HG03135 (cell line): ENCODE measurements at regions not wholly inside any gene's neighbourhood (a gene's known extent, or its start where the extent isn't known, plus 50 kb on each side); places are given as distances from the start of the nearest gene placed in this dataset.

Experiments used
- ATAC-seq: cut with Tn5 transposase; IDR thresholded peaks from one replicate; pipeline ENCODE4 v1.9.1; 2021; ENCODE audit warnings: mild to moderate bottlenecking, moderate library complexity; ENCODE audit not compliant: unreplicated experiment

DNA sequence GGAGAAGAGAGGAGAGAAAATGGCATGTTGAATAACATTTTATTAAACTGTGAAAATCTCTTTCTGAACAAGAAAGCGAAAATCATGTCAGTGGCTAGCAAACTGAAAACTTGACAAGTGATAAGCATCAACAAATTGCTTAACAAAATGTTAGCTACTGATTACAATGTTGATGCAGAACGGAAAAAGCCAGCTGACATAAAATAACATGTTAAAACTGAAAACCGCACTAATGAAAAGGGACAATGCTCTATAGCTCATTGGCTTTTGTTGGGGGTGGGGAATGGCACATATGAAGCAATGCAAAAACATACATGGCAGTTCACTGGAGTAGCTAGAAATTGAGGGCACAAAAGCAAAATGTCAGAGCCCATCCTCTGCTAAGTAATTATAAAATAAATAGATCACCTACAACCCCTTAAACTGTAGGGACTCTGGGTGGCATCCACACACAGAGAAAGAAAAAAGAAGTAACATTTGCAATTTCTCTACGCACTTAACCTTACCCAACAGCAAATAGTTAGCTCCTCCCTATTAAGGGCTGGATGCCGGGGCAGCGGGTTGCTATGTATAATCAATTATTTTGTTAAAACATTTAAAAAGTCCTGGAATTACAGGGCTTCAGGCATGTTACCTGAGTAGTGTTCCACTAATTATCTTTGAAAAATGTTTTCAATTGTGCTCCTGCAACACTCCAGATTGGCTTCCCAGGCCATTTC, 129.2 kb upstream of the USP15 start:
- no peak for ATAC-seq

DNA sequence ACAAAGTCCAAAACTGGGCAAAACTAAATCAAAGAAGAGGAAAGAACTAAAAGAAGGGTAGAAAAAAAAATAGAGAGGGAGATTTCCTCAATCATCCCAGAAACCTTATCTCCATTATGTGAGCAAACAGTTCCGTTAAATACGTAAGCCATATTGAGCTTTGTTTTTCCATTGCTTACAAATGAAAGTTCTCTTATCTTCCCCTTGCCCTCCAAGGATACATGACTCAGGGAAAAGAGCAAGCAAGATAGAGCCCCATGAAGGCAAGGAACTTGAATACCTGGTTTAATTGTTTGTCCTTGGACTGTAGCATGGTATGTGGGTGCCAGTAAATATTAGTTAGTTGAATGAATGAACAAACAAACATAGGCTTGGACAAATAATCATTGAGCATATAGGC, 126.8 kb upstream of the USP15 start:
- no peak for ATAC-seq

DNA sequence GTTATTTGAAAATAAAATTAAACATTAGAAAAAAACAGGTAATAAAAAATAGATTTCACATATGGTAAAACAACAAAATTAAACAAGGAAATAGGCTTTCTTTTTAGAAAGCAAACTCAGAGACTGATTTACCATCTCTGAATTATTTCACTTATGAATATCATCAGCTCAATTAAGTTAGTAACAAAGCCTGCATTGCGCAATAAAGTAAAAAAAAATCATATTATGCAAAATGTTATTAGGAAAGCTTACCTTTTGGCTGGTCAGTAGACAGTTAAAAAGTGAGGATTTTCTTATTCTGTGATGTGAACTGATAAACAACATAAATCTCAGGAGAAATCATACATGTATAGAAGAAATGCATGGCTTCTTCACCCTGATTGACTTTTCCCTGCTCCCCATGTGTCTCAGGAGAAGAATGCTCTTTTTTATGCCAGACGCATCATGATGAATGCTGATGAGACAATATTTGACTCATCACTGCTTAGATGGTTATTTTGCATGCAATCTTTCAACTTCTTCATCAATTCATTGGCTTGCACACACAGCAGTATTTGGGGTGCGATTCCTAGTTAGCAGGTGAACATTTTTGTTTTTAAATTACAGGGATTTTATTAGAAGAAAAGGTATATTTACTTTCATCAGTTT, 124.5 kb upstream of the USP15 start:
- no peak for ATAC-seq

DNA sequence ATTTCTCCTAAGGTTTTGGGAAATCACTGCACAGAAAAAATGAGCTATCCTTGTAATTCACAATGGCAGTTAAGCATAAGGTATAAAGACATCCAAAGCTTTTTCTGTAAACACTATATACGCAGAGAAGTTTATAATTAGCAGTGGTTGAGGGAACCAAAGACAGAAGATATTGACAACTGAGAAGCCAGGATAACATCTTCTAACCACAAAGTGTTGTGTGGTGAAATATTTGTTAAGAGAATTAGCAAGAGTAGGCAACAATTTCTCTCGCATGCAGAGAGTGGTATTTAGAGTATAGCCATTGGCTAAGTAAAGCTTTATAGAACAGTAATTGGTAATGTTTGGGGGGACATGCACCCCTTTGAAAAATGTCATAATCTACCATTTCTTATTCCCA, 123.7 kb upstream of the USP15 start:
- no peak for ATAC-seq

DNA sequence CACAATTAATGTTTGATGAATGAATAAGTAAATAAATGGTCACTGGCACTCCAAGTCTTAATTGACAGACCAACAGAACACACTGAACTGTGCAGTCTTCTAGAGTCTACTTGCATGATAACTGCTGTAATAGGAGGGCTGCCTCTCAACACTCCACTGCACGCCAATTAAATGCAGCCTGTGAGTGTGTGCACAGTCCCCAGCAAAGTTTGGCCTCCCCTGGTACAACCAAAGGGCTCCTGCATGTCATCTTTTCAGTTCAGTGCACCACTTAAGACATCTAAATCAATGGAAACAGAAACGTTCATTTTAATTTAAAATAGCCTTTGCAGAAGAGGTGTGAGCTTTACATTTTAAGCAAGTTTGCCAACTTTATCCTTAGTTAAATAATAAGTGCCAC, 121.7 kb upstream of the USP15 start:
- no peak for ATAC-seq

DNA sequence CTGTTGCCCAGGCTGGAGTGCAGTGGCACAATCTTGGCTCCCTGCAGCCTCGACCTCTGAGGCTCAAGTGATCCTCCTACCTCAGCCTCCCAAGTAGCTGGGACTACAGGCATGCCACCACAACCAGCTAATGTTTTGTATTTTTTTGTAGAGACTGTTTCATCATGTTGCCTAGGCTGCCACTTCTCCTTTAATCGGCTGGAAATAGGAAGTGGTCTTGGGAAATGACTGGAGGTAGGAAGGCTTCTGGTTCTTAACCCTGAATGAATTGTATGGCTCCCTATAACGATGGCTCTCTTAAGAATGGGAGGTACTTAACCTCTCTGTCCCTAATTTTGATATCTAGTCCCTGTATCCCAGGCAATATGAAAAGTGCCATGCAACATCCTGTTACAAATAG, 113.9 kb upstream of the USP15 start:
- ATAC-seq = no peak

DNA sequence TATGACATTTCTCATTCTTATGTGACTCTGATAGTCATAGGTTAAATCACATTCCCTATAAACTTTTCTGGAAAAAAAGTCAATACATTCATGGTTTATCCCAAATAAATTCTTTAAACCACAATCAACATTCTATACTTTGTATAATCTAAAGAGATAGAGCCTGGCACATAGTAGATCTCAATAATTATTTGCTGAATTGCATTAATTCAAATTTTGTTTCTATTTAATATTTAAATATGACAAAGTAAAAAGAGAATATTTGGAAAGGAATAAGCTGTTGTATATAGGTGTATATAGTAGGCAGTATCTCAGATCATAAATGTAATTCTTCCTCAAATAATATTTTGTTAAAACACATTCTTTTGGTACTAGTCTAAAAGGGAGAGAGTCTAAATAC, 102.2 kb upstream of the USP15 start:
- no peak for ATAC-seq

DNA sequence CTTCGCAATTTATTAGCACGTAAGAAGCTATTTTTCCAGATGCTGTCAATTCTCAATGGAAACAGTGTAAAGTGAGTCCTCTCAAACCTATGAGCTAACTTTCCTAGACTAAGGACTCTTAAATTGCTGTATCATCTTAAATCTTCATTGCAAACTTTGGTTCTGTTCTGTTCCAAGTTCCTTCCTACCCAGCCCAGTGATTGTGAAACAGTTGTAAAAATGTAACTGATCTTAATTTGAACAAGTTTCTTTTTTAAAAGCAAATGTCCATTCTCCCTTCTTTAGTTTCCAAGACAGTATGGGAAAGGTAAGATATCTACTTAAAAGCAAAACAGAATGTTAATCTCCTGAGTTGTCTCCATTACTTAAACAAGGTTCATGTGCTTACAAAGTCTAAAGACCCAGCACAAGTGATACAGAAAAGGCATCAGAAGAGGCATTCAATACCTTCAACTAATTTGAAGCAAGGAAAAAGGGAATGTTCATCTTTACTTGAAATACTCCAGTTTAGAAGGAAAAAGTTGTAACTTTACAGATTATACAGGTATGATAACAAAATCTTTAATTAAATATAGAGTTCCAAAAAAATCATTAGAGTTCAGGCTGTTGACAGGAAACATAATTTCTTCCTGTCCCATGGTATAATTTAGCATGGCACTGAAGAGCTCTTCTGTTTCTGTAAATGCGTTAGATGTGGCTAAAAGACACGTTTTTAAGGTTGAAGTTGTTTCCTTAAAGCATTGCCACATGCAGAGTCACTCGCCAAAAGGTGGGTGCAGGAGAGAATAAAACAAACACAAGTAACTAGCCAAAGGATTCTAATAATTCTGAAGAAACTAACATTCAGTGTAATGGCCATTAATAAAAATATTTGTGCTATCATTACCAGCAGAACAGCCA, 101.5 kb upstream of the USP15 start:
- ATAC-seq = no peak

DNA sequence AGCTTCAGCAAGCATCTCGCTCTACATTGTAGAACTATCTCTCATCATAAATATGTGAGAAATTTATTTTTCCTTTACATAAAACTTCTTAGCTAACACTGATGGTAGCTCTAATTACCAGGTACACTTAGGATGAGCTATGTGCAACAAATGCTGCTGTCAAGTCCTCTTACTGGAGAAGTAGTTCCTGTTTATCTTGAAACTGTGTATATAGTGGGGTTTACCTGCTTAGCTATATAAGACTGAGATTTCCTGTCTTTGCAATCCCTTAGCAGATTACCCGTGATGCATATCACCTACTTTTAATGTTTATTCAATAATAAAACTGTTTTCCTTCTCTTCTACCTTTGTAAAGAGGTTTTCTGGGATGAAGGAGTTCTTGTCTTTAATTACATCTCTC, 98.0 kb upstream of the USP15 start:
- ATAC-seq = no peak

DNA sequence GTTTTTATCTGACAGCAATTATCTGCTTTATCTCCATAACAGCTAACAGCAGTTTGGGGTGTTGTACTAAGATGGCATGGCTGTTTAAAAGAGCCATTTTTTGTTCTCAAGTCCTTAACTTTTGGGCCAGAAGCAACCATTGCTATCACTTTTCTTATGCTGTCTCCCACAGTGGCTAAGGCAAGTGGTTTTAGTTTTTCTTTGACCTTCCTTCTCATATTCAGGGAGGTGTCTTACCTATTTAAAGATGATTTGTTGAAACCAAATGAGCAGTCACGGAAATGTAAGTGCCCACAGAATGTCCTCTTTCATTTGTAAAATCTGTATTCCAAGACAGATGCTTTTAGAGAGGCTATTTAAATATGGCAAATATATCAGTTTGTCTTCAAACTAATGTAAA, 96.8 kb upstream of the USP15 start:
- no peak for ATAC-seq

DNA sequence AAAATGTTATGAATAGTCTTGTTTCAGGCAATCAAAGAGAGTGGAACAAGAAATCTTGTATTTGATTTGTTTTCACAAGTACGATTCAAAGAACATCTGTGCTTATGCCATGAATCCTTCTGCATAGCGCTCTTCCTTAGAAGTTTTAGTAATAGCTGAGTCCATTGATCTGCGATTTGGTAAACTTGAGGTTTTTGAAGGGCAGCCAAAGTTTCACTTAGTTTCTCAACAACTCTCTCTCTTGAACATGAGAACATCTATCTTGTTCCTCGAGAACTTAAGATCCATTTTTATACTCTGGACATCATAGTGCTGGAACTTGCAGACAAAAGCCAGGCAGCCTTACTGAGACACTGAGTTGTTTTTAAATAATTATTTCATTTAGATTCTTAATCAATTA, 96.2 kb upstream of the USP15 start:
- ATAC-seq = no peak

DNA sequence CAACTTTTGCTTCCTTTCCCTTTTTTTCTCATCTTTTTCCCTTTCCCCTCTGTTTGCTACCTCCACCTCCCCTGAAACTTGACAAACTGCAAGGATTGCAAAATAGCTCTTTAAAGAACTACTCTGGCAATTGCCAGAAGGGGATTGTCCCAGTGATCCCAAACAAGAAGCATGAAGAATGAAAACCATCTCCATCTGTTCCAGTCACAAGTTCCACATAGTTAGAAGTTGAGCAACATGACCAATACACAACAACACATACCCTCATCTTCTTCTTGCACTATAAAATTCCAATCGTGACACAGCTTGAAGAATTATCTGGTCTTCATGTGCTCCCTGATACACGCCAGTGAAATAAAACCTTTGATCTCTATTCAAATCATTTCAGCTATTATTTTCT, 93.7 kb upstream of the USP15 start:
- no peak for ATAC-seq

DNA sequence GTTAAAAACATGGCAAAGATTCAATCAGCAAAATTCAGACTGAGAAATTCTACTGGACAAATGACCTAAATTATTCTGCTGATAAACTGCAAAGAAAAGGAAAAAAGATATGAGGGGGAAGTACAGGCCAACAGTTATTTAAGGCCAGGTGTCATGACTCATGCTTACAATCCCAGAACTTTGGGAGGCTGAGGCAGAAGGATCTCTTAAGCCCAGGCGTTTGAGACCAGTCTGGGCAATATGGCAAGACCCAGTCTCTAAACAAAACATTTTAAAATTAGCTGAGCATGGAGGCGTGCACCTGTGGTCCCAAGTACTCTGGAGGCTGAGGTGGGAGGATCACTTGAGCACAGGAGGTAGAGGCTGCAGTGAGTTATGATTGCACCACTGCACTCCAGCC, 91.8 kb upstream of the USP15 start:
- no peak for ATAC-seq

DNA sequence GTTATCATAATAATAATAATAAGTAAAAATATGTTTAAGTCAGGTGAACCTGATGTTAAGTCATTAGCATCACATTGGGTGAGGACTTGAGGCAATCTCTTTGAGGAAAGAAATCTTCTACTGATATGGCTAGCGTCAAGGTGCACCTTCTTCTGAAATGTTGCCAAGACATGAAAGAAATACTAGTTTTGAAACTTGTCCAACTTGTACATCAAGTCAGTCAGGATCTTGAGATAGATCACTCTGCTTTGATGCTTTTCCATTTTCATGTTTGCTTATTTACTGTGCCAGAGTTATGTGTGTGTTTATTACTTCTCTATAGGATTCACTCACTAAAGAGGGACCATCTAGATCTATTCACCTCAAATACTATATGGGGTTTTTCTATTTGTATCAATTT, 90.0 kb upstream of the USP15 start:
- ATAC-seq = no peak

DNA sequence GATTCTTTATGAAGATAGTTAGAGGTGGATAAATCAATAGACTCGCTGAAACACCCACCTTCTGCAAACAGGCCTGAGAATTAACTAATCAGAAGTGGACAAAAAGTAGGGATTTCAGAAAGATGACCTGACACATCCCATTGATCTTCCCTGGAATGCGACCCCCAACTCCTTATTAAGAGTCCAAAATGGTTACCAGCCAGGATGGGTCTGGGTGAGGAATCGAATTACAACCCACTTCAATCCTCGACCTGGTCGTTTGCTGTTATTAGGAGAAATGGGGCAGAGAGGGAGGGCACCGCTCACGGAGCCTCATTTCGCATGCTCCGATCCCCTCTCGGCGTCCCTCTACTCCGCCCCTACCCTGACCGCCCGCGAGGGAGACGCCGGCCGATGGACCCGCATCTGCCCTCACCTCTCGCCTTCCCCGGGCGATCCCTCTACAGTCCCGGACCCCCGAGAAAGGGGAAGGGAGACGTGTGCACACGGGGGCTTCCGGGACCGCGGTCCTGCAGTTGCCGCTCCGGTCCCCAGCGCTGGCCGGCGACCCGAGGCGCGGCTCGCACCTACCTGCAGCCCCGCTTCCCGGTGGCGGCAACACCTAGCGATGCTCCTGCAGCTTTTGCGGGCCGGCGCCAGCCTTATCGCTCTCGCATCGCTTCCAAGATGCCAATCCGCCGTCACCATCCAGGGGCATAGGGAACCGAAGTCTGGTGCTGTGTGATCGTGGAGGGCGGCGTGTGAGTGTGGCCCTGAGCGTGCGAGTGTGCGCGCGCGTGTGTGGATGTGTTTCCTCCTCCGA, 69.3 kb upstream of the USP15 start:
- ATAC-seq = no peak

DNA sequence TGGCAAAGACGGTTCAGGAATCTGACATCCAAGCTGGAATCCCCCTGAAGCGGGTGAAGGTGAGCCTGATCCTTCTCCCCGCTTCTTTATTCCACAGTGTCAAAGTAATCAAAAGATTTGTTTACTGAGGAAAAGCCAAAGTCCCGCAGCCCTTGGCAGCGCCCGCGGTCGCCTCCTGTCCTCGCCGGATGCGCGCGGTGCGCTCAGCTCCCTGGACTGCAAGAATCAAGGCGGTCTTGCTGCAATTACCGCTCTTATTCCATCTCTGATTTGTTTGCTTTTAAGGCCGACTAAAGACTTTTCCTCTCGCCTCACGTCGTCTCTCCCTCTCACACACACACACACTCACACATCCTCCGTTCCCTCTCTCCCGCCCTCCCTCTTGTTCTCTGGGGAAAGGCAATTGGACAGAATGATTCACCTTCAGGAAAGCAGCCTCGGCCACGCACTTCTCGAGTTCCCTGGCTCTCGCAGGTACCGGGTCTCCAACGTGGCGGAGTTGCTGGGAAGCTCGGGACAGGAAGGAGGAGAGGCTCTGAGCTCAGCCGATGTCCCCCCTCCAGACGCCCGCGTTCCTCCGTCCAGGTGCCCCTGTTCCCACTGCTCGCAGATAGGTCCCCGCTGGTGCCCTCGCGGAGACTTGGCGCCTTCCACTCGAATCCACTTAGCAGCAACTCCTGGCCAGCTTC, 68.6 kb upstream of the USP15 start:
- no peak for ATAC-seq

DNA sequence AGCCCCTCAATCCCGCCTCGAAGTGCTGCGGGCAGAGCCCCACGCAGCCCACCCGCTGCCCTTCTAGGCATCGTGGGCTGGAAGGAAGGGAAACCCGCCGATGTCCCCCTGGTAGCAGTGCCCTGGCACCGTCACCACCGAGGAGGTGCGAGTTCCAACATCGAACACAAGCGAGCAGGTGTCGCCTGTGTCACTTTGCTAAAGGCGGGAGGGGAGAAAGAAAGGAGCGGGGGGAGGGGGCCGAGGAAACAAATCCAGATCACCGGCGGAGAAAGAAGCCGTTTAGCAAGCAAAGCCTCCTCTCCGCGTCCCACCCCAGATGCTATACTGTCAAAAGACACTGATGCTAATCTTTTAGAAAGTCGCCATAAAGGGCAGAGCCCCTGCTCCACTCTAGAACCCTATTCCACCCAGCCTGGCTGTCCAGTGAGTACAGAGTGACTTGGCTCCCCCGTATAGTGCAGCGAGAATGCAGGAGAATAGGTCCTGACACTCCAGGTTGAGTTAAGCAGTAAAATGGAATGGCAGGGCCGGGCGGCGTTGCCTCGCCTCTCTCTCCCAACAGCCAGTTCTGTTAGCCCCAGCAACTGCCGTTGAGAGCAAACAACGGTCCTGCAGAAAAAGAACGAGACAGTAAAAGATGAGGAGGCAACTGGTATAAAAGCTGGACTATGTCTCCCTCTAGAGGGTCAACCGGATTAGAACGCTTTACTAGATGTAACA, 67.9 kb upstream of the USP15 start:
- peak; percentile 87 for ATAC-seq

DNA sequence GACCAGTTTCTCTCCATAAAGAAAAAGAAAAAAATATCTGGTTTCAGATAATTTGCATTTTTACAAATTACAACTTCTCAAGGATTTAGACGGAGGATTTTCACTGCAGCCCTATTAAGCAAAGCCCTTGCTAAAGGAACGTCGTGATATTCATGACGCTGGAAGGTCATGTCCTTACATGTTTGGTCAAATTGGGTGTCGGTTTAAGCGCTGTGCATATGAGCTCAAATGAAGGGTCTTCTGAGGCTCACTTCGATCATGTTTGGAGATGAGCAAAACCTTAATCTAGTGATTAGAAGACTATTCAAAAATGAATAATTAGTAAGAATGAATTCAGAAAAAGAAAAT, 67.3 kb upstream of the USP15 start:
- ATAC-seq = no peak

DNA sequence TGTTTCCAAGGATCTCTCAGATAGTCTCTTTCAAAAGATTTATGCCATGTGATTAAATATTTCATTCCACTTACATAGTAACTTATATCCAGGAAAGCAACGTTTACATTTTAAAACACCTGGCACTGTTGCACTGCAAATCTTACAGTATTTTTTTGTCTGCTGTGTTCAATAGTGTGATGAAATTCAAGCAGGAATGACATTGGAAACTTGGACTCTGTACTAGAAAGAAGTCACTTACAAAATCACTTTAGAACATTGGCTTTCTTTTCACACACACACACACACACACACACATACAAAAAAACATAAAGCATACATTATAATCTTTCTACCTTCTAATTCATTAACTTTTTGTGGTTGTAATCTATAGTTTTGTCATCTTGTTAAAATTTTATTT, 66.2 kb upstream of the USP15 start:
- no peak for ATAC-seq

DNA sequence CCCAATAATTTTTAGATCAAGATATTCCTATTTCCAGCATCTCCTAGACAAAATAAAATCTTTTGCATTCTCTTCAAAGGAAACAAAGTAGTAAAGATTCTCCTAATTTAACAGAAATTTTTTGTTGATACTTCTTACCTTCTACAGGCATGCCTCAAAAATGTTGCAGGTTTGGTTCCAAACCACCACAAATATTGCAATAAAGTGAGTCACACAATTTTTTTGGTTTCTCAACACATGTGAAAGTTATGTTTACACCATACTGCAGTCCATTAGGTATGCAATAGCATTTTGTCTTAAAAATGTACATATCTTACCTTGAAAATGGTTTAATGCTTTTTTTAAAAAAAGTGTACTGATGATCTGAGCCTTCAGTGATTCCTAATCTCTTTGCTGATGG, 65.6 kb upstream of the USP15 start:
- ATAC-seq = no peak
